Stimulated activated CD8-positive, alpha-beta memory T cell treated with anti-CD3 and anti-CD28 coated beads, Interleukin-12 subunit alpha, Interleukin-12 subunit beta, amount 100 ng/mL, for 24 hours (primary cell): ENCODE measurements at regions not wholly inside any gene's neighbourhood (a gene's known extent, or its start where the extent isn't known, plus 50 kb on each side); places are given as distances from the start of the nearest gene placed in this dataset.
"Not testable (repeated sequence)": the region's sequence is repeated elsewhere in the genome, so short reads cannot be mapped to it uniquely, and the experiment has no call there.

Experiments used
- DNase-seq: peaks from one replicate; pipeline ENCODE4 v3.0.0-alpha.2; 2020; ENCODE audit errors: extremely low read depth

- no peak for DNase-seq
Measured at GRCh38 chr3:105085506-105085905, 281.2 kb upstream of the ALCAM start.

DNA sequence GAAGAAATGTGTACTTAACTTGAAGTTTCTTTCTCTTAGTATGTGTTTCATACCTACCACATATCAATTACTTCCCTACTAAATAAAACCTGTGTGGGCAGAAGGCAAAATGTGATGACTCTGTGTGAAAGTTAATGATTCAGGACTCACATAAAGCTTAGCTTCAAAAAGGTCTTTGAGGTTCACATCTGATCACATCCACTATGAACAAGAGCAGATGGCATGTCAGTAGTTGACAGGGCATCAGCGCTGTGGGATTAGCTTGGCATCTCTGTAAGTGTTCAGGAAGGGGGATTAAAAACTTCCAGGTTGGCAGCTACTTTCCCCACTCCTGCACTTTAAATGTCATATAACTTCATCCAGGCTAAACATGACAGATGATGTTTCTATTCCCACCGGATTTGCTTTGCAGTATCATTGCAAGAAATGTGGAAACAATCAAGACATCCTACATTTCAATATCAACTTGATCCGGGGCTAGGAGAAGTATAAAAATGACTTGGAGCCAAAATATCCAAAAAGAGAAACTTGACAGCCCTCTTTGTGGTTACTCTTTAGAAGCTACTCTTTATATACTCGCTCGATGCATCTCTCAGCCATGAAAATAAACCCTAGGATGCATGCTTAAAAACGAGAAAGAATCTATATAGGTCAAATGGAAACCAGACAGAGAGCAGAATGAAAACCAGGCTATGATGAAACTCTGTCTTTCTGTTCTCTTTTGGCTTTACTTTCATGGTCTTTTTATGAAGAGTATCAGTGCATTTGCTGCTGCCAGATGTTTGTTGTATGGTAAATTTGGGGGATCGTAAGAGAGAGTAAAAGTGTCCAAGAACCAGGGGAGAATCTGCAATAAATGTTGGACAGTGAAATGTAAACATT, 273.1 kb upstream of the ALCAM start:
- DNase-seq: no peak

DNA sequence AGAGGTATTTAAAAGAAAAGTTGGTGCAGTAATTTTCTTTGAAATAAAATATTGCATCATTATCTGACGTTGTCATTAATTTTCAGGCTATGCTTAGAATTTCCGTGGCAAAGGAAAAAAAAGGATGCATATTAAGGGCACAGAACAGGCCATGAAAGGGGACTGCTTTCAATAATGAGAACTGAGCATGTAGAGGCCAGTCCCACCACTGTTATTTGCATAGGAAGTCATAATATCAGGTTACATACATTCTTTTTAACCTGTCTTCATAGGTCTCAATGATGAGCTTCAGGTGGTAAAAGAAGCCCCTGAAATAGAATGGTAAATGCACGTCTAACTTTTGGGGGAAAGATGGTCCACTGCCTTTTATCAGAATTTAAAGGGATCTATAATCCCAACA, 272.1 kb upstream of the ALCAM start:
- no peak for DNase-seq

DNA sequence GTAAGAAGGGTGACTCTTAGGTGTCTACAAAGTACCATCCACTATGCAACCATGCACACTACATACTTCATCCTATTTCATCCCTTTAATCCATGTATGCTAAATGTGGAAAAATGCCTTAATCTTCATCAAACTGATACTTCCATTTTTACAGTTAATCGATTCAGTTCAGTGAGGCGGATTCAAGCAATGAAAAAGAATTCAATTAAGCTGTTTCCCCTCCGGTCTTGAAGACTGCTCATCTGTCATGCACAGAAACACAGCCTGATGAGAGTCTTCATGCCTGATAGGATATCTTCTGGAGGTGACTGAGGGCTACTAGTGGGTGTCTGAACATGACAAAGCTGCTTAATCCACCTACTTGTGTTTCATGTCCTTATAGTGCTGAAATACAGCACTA, 270.6 kb upstream of the ALCAM start:
- DNase-seq: no peak

GRCh38 chr3:105101603-105102002, 265.1 kb upstream of the ALCAM start:
- DNase-seq: no peak

- no peak for DNase-seq
Measured at GRCh38 chr3:105103139-105103538, 263.6 kb upstream of the ALCAM start.

GRCh38 chr3:105108823-105109222, 257.9 kb upstream of the ALCAM start:
- DNase-seq: no peak

DNA sequence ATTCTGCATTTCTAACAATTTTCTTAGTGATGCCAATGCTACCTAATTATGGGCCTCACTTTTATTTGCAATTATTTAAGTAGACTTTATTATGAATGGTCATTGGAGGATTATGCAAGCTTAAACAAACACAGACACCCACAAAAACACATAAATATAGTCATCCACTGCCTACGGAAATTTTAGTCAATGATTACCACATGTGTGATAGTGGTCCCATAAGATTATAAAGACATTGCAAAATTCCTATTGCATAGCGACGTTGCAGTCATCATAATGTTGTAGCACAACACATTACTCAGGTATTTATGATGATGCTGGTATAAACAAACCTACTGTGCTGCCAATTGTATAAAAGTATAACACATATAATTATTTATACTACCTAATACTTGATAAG, 247.8 kb upstream of the ALCAM start:
- DNase-seq: no peak

- DNase-seq: no peak
Measured at GRCh38 chr3:105119801-105120340, 246.8 kb upstream of the ALCAM start.

- no peak for DNase-seq
Measured at GRCh38 chr3:105130911-105131310, 235.8 kb upstream of the ALCAM start.

DNA sequence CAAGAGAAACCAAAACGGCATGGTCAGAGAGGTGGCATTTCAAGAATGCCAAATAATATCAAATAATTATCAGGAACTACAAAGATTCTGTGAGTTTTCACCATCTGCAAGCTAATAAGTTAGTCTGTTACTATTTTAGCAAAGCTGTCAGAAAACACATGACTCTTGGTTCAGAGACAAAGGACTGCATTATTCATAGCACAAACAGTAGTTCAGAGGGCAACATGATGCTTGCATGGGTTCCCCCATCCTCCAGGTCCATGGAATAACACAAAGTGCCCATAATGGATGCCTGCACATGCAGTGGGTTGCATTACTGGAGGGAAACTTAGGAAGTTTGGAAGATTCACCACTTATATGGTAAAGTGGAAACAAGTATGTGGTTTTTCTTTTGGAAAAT, 228.8 kb upstream of the ALCAM start:
- DNase-seq: no peak

DNA sequence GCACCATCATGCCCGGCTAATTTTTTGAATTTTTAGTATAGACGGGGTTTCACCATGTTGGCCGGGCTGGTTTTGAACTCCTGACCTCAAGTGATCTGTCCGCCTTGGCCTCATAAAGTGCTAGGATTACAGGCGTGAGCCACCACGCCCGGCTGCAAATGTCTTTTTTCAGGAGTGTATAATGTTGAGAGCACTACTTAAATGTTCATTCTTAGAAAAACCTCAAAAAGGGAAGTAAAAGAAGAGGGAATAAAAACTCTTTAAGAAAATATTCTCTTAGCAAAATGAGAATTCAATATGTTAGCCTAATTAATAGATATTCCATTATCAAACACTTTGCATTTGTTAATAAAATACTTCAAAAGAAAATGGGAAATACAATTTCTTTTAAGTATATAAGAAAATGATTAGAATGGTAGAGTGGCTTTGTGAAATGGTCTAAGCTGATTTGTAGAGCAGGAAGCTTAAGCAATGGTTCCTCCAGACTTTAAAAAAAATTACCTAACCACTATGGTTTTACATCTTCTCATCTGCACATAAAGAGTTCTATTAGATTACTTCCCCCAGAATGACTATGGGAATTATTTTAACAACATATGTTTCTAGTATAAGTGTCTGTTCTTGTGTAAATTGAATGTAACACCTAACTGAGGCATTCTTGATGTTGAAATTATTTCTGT, 226.7 kb upstream of the ALCAM start:
- DNase-seq: no peak

- DNase-seq: no peak
Measured at GRCh38 chr3:105140899-105141367, 225.8 kb upstream of the ALCAM start.

DNA sequence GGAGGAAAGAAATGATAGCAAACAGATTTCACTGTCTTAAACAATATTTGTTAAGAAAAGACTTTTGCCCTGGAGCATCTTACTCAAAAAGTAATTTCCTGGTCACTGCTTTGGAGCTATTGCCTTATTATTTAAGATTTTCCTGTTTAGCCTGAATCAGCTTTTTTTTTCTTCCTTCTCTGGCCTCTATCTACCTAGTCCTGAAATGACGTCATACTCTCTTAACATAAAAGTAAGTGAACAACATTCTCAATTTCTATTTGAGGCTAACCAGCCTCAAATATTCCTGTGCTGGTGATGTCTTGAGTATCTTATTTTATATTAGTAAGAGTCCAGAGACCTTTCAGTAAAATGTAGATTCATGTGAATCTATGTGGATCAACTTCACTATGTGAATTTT, 221.9 kb upstream of the ALCAM start:
- no peak for DNase-seq

GRCh38 chr3:105145511-105145910, 221.2 kb upstream of the ALCAM start:
- DNase-seq: no peak

GRCh38 chr3:105149197-105149596, 217.5 kb upstream of the ALCAM start:
- DNase-seq: not testable (repeated sequence)

DNA sequence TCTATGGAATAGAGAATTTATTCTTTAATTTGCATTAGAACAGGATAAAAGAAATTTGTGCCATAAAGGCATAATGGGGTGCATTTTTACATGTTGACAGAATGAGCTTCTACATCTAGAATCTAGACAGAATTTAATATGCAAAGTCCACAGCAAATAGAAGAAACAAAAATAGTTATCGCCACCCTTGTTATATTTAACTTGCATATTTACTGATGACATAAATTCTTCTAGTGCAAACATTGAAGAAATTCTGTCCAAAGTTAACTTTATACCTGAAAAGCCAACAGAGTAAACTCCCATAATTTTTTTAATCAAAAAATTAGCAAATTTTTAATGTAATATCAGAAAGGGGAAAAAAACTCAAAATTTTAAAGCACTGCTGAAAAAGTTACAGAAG, 213.7 kb upstream of the ALCAM start:
- no peak for DNase-seq

DNA sequence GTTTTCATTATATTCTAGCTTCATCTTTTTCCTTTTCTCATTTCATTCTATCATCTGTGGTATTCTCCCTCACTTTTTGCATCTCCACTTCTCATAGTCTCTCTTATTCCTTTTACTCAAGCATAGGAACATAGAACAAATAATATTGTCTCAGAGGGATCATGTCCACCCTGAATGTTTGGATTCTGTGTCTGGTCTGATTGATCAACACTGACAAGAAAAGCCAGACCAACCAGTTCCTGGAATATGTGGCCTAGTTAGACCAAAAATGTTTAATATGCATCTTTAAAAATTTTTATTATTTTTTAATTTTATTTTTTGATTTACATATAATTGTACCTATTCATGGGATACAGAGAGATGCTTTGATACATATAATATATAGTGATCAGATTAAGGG, 212.0 kb upstream of the ALCAM start:
- DNase-seq: no peak

DNA sequence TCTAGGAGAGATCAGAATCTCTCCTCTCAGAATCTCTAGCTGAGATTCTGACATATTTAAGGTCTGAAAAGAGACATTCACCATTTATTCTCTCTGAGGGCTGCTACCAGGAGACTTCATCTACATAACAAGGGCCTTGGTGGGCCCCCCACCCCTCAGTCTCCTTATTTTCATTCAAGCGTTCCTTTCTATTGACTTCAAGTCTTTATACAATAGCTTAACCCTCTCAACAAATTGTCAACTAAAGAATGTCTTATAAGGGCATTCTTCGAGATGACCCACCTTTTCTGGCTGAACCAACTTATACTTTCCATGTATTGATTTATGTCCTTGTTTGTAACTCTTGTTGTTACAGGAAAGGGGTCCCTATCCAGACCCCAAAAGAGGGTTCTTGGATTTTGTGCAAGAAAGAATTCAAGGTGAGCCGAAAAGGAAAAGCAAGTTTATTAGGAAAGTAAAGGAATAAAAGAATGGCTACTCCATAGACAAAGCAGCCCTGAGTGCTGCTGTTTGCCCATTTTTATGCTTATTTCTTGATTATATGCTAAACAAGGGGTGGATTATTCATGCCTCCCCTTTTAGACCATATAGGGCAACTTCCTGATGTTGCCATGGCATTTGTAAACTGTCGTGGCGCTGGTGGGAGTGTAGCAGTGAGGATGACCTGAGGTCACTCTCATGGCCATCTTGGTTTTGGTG, 209.5 kb upstream of the ALCAM start:
- no peak for DNase-seq

GRCh38 chr3:105157766-105158085, 209.0 kb upstream of the ALCAM start:
- no peak for DNase-seq

- no peak for DNase-seq
Measured at GRCh38 chr3:105158286-105158685, 208.4 kb upstream of the ALCAM start.

DNA sequence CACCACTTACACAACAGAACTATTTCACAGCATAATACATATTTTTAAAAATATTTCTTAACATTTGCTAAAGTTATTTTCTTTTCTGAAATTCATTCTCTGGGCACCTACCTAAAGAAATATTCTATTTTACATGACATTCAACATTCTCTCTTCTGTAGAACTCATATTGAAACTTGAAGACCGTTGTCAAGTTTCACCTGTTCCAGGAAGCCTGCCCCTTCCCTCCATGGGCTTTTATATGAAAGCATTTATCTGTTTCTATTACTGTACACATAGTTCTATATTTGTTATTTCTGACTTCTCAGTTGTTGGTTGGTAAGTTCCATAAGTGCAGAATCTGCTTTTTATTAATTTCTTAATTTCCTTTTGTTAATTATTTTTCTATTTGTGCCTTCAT, 204.3 kb upstream of the ALCAM start:
- DNase-seq: no peak

GRCh38 chr3:105166893-105167292, 199.8 kb upstream of the ALCAM start:
- no peak for DNase-seq
